MM.1S (cell line): ENCODE measurements at regions not wholly inside any gene's neighbourhood (a gene's known extent, or its start where the extent isn't known, plus 50 kb on each side); places are given as distances from the start of the nearest gene placed in this dataset.
"Not testable (repeated sequence)": the region's sequence is repeated elsewhere in the genome, so short reads cannot be mapped to it uniquely, and the experiment has no call there.

Experiments used
- CTCF ChIP-seq: fragments of 300-600 bp; sonication (generic); IDR thresholded peaks from 2 replicates; pipeline ENCODE4 v1.5.1; 2016; ENCODE audit warnings: antibody characterized with exemption, low read length, mixed read lengths
- EZH2 ChIP-seq: fragments of 300-600 bp; sonication (generic); optimal IDR thresholded peaks from 2 replicates; pipeline ENCODE3; 2017; ENCODE audit warnings: low read depth, mild to moderate bottlenecking, antibody characterized with exemption, low read length, mixed read lengths

DNA sequence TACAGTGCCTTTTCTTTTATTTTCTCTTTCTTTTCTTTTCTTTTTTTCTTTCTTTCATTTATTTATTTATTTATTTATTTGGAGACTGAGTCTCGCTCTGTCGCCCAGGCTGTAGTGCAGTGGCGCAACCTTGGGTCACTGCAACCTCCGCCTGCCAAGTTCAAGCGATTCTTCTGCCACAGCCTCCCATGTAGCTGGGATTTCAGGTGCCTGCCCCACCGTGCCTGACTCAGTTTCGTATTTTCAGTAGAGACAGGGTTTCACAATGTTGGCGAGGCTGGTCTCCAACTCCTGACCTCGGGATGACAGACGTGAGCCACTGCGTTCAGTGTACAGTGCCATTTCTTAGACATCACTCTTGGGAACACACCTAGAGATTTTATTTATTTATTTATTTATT is 110.0 kb upstream of the ANKRD30BL start:
- not testable (repeated sequence) for TF ChIP-seq CTCF, EZH2
